K562 (cell line): ENCODE measurements at regions not wholly inside any gene's neighbourhood (a gene's known extent, or its start where the extent isn't known, plus 50 kb on each side); places are given as distances from the start of the nearest gene placed in this dataset.

Experiments
- CCAR2 ChIP-seq: fragments of 200-400 bp; formaldehyde crosslinking; IDR thresholded peaks from 2 replicates; pipeline ENCODE4 v1.6.1; 2017; ENCODE audit warnings: mild to moderate bottlenecking, low read depth, low read length
- COPS2 ChIP-seq: fragments of 450-650 bp; conservative IDR thresholded peaks from 2 replicates; pipeline ENCODE4 v1.6.1; 2016; ENCODE audit warnings: mild to moderate bottlenecking, moderate library complexity
- CTCFL ChIP-seq: IDR thresholded peaks from 2 replicates; pipeline ENCODE4 v1.6.1; 2011; ENCODE audit warnings: borderline replicate concordance, low read depth, mild to moderate bottlenecking, moderate library complexity, low read length; ENCODE audit not compliant: insufficient read depth, poor library complexity, severe bottlenecking
- ESRRB ChIP-seq: fragments of 250-450 bp; sonication (Bioruptor Pico); IDR thresholded peaks from 2 replicates; pipeline ENCODE4 v1.5.0; 2020; ENCODE audit warnings: mild to moderate bottlenecking, moderate library complexity, borderline replicate concordance
- FOXP4 ChIP-seq: sonication (generic); formaldehyde crosslinking; IDR thresholded peaks from 2 replicates; pipeline ENCODE4 v1.8.0; 2022; ENCODE audit warnings: mild to moderate bottlenecking, missing genetic modification reagents, borderline replicate concordance
- HDAC2 ChIP-seq: fragments of 450-650 bp; IDR thresholded peaks from 2 replicates; pipeline ENCODE4 v1.6.1; 2016; ENCODE audit warnings: mild to moderate bottlenecking
- HDAC8 ChIP-seq: fragments of 450-650 bp; IDR thresholded peaks from 2 replicates; pipeline ENCODE4 v1.6.1; 2016; ENCODE audit warnings: mild to moderate bottlenecking, missing genetic modification characterization, moderate library complexity, missing compliant biosample characterization
- KDM4B ChIP-seq, 2 experiments: fragments of 450-650 bp in 1 of 2; sonication (generic) in 1 of 2; IDR thresholded peaks; 2 replicates each; pipeline ENCODE4 v1.6.1; 2016 to 2017; ENCODE audit warnings: borderline replicate concordance in 2 of 2, antibody characterized with exemption in 1 of 2, low read depth in 1 of 2, mild to moderate bottlenecking in 1 of 2
- KLF10 ChIP-seq: fragments of 250-450 bp; sonication (Bioruptor Pico); IDR thresholded peaks from 2 replicates; pipeline ENCODE4 v1.6.1; 2021; ENCODE audit warnings: matching md5 sums
- MNT ChIP-seq, 2 experiments: fragments of 450-650 bp; conservative IDR thresholded peaks; 2 replicates each; pipeline ENCODE4 v1.6.1; 2017; ENCODE audit warnings: mild to moderate bottlenecking in 2 of 2, moderate library complexity in 2 of 2
- MTA2 ChIP-seq: fragments of 450-650 bp; IDR thresholded peaks from 2 replicates; pipeline ENCODE4 v1.6.1; 2016; ENCODE audit warnings: low read depth
- NCOA2 ChIP-seq, 2 experiments: fragments of 450-650 bp; IDR thresholded peaks; 2 replicates each; pipeline ENCODE4 v1.6.1; 2018; ENCODE audit warnings: mild to moderate bottlenecking in 2 of 2, moderate library complexity in 1 of 2; ENCODE audit not compliant: partially characterized antibody in 2 of 2
- NCOA6 ChIP-seq: fragments of 450-650 bp; IDR thresholded peaks from 2 replicates; pipeline ENCODE4 v1.6.1; 2017; ENCODE audit warnings: mild to moderate bottlenecking
- NFE2 ChIP-seq: IDR thresholded peaks from 2 replicates; pipeline ENCODE4 v1.6.1; 2014; ENCODE audit warnings: antibody characterized with exemption, low read depth
- RAD21 ChIP-seq, 2 experiments: fragments of 250-450 bp in 1 of 2; fragments of 450-650 bp in 1 of 2; sonication (Bioruptor Pico) in 1 of 2; formaldehyde crosslinking in 1 of 2; IDR thresholded peaks in 1 of 2; conservative IDR thresholded peaks in 1 of 2; 2 replicates each; pipeline versions ENCODE4 v1.4.0 to v1.8.0; 2020 to 2022; ENCODE audit warnings: mild to moderate bottlenecking in 2 of 2, moderate library complexity in 1 of 2
- RNF2 ChIP-seq: sonication (generic); IDR thresholded peaks from 2 replicates; pipeline ENCODE4 v1.6.1; 2016
- SRF ChIP-seq, 2 experiments: fragments of 250-450, 450-650 bp in 1 of 2; sonication (Bioruptor Pico) in 1 of 2; sonication (generic) in 1 of 2; formaldehyde crosslinking; IDR thresholded peaks; 2 replicates each; pipeline versions ENCODE4 v1.5.0 to v1.5.1; 2020 to 2022; ENCODE audit warnings: mild to moderate bottlenecking in 1 of 2, missing genetic modification reagents in 1 of 2
- TFAM ChIP-seq: fragments of 250-450 bp; sonication (Bioruptor Pico); conservative IDR thresholded peaks from 2 replicates; pipeline ENCODE4 v1.5.0; 2021; ENCODE audit warnings: mild to moderate bottlenecking, moderate library complexity
- YBX1 ChIP-seq: fragments of 450-650 bp; IDR thresholded peaks from 2 replicates; pipeline ENCODE4 v1.7.1; 2016; ENCODE audit warnings: mild to moderate bottlenecking
- ZEB2 ChIP-seq: fragments of 450-650 bp; IDR thresholded peaks from 2 replicates; pipeline ENCODE4 v1.6.1; 2016
- ZNF707 ChIP-seq: fragments of 250-450 bp; sonication (Bioruptor Pico); conservative IDR thresholded peaks from 2 replicates; pipeline ENCODE4 v1.8.0; 2022; ENCODE audit warnings: inconsistent platforms, mild to moderate bottlenecking, moderate library complexity
- ZNF76 ChIP-seq: fragments of 250-450 bp; sonication (Bioruptor Pico); IDR thresholded peaks from 2 replicates; pipeline ENCODE4 v1.4.0; 2020; ENCODE audit warnings: mild to moderate bottlenecking, moderate library complexity, borderline replicate concordance
- ZNF780A ChIP-seq: fragments of 250-450 bp; sonication (Bioruptor Pico); IDR thresholded peaks from 2 replicates; pipeline ENCODE4 v1.5.0; 2021; ENCODE audit warnings: mild to moderate bottlenecking
- ZNF785 ChIP-seq: fragments of 250-450 bp; sonication (Bioruptor Pico); IDR thresholded peaks from 2 replicates; pipeline ENCODE4 v1.4.0; 2020; ENCODE audit warnings: mild to moderate bottlenecking

GRCh38 chr1:244224487-244225430 is 173.7 kb downstream of the ZBTB18 start (continued):
- no peak for TF ChIP-seq FOXP4 (CRISPR knock-in tag)
- no peak for TF ChIP-seq ESRRB (CRISPR knock-in tag)
- TF ChIP-seq HDAC8 (tag): no peak
- TF ChIP-seq ZNF76 (CRISPR knock-in tag): no peak
- no peak for TF ChIP-seq CTCFL
- no peak for TF ChIP-seq ZNF785 (CRISPR knock-in tag)
- TF ChIP-seq ZEB2: no peak
- no peak for TF ChIP-seq NFE2
- no peak for TF ChIP-seq KLF10 (CRISPR knock-in tag)
- TF ChIP-seq CCAR2: no peak
- TF ChIP-seq ZNF780A (CRISPR knock-in tag): no peak
- TF ChIP-seq COPS2: no peak
- no peak for TF ChIP-seq MNT (conservative IDR thresholded peaks at IDR 0.05)
- TF ChIP-seq KDM4B (IDR thresholded peaks at IDR 0.05; ENCODE audit: borderline replicate concordance in 2 of 2, low read depth in 1 of 2): no peak
- TF ChIP-seq RNF2: no peak
- no peak for TF ChIP-seq TFAM (CRISPR knock-in tag)
- TF ChIP-seq RAD21 (CRISPR knock-in tag; conservative IDR thresholded peaks at IDR 0.05 in 1 of 2, IDR thresholded peaks at IDR 0.05 in 1 of 2): no peak
- no peak for TF ChIP-seq NCOA6
- TF ChIP-seq YBX1: no peak
- TF ChIP-seq ZNF707: no peak
- no peak for TF ChIP-seq NCOA2 (IDR thresholded peaks at IDR 0.05; ENCODE audit: partially characterized antibody in 2 of 2)
- TF ChIP-seq HDAC2: no peak
- TF ChIP-seq MTA2: no peak
- TF ChIP-seq SRF (CRISPR knock-in tag; IDR thresholded peaks at IDR 0.05): no peak
